Stimulated activated CD4-positive, alpha-beta T cell treated with anti-CD3 and anti-CD28 coated beads, Interleukin-2, amount 100 ng/mL, for 24 hours (primary cell): ENCODE measurements at regions not wholly inside any gene's neighbourhood (a gene's known extent, or its start where the extent isn't known, plus 50 kb on each side); places are given as distances from the start of the nearest gene placed in this dataset.

Source experiments
- DNase-seq, 2 donors: peaks; one replicate each; pipeline ENCODE4 v3.0.0-alpha.2; 2020

GRCh38 chr6:66992660-66993059 lies 1285.6 kb upstream of the EYS start:
- DNase-seq, result no peak

GRCh38 chr6:66986940-66987339 lies 1279.9 kb upstream of the EYS start:
- DNase-seq, result no peak

DNA sequence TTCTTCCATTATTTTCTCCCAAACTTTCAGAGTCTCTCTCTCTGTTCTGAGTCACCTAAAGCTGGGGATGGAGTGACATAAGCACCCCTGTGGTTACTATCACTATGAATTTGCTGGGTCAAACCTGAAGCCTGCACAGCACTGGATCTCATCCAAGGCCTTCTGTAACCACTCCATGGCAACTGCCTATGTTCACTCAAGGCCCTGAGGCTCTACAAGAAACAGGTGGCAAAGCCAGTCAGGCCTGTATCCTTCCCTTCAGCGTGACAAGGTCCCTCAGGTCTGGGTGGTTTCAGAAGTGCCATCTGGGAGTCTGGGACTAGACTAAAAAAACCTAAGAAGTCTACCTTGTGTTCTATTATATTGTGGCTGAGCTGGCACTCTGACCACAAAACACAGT lies 1278.8 kb upstream of the EYS start:
- DNase-seq, result no peak

- no peak for DNase-seq
Measured at GRCh38 chr6:66970373-66970772, 1263.3 kb upstream of the EYS start.

GRCh38 chr6:66965227-66965626 lies 1258.2 kb upstream of the EYS start:
- DNase-seq, result no peak

GRCh38 chr6:66964216-66964615 lies 1257.2 kb upstream of the EYS start:
- DNase-seq, result no peak

- no peak for DNase-seq
Measured at GRCh38 chr6:66962082-66962481, 1255.1 kb upstream of the EYS start.

DNA sequence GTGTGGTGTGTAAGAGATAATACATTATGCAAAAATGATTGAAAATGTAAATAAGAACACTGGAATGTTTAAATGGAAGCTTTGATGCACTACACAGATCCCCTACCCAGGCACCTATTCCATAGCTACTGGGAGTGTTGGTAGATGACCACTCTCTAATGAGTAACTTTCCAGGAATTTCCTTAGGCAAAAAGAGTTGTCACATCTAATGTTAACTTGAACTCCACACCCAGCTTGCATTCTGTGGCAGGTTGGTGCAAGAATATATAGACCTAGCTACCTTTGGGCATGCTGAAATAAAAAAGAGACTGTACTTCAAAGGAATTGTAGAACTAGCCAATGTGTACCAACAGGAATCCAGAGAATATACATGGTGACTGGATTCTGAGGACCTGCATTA lies 1254.2 kb upstream of the EYS start:
- no peak for DNase-seq

GRCh38 chr6:66949191-66949661 lies 1242.2 kb upstream of the EYS start:
- DNase-seq, result no peak

- no peak for DNase-seq
Measured at GRCh38 chr6:66948106-66948505, 1241.1 kb upstream of the EYS start.

DNA sequence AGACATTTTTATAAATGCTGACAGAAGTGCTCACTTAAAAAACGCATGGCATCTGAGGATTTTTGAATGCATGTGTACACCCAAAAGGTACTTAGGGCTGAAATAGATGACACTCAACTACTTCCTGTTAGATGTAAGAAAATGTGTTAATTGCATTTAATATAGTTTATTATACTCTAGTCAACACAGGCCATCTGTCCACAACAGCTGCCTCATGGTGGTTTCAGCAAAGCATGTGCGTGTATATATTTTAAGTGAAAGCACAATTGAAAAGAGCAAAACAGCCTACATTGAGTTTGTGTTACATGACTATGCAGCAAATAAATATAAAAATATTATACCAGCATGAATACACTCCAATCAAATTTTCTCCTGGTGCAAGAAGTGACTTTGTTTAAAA lies 1233.0 kb upstream of the EYS start:
- DNase-seq, result no peak

DNA sequence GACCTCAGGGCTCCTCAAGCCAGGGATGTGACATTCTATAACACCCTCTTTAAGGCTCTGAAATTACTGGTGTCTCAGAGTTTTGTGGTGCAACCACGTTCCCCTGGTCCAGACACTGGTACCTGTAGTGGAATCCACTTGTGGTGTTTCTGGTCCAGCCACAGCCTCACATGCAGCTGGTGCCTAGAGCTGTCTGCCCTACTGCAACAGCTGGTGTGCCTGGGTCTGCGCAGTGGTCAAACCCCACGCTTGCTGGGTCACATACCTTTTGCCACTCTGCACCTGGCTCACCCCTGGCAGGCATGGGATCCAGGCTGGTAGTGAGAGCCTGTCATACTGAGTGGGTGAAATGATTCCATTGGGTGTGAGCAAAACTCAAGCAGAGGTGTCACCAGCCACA lies 1230.2 kb upstream of the EYS start:
- DNase-seq, result no peak

DNA sequence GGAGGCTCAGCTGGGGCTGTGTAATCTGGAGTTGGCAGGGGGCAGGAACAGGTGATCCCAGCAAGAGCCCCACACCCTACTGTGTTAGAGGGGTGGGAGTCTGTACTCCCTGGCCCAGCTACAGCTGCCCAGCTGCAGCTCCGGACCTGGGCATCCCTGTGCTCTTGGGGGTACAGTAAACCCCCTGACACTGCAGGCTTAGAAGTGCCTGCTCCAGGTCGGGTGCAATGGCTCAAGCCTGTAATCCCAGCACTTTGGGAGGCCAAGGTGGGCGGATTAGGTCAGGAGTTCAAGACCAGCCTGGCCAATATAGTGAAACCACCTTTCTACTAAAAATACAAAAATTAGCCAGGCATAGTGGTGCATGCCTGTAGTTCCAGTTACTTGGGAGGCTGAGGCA lies 1228.6 kb upstream of the EYS start:
- no peak for DNase-seq

- DNase-seq, result no peak
Measured at GRCh38 chr6:66931787-66932186, 1224.8 kb upstream of the EYS start.

GRCh38 chr6:66930559-66931290 lies 1223.7 kb upstream of the EYS start:
- no peak for DNase-seq

DNA sequence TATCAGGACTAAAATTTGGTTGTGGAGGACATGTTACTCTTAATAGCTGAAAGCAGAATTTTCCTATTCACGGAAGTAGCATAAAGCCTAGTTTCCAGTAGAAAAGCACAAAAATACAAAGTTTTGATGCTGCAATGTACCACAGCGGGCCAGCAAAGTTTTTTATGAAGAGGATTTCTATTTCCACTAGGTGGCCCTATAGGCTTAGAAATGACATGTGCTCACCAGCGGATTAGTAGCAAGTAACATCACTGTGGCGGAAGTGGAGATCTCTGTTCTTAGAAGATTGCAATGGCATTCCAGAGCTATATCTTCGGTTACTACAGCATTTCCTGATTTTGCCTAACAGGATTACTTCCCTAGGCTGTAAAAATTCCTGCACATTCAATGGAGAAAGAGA lies 1219.0 kb upstream of the EYS start:
- no peak for DNase-seq

DNA sequence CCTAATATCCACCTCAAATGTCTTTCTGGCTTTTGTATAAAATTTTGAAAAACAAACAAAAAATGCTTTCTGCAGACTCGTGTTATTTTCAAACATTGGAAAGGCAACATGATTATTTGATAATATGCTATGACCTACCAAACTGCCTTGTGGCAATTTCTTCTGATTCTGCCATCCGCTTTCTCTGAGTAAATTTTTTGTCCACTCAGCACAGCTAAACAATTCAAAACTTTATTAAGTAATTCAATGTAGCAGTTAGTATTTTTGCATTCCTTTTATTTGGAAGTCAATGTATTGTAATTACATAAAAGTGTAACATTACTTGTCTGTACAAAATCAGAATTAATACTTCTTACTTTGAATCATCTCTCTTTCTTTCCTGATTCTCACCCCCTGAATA lies 1206.6 kb upstream of the EYS start:
- DNase-seq, result no peak

DNA sequence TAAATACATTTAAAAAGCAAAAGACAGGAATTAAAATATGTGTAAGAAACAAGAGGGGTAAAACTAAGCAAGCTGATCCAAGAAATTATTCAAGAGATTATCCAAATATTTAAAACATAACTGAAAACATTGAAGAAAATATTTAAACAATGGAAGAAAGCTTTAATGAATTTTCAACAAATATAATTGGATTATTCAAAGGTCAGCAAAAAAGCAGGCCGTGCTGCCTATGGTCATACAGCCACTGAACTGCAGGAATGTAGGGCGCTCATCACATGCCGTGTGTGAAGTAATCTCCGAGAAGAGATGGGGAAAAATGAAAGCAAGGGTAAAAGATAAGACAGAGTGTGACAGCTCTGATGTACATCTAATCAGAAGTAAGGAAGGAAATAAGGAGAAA lies 1195.4 kb upstream of the EYS start:
- DNase-seq, result no peak

DNA sequence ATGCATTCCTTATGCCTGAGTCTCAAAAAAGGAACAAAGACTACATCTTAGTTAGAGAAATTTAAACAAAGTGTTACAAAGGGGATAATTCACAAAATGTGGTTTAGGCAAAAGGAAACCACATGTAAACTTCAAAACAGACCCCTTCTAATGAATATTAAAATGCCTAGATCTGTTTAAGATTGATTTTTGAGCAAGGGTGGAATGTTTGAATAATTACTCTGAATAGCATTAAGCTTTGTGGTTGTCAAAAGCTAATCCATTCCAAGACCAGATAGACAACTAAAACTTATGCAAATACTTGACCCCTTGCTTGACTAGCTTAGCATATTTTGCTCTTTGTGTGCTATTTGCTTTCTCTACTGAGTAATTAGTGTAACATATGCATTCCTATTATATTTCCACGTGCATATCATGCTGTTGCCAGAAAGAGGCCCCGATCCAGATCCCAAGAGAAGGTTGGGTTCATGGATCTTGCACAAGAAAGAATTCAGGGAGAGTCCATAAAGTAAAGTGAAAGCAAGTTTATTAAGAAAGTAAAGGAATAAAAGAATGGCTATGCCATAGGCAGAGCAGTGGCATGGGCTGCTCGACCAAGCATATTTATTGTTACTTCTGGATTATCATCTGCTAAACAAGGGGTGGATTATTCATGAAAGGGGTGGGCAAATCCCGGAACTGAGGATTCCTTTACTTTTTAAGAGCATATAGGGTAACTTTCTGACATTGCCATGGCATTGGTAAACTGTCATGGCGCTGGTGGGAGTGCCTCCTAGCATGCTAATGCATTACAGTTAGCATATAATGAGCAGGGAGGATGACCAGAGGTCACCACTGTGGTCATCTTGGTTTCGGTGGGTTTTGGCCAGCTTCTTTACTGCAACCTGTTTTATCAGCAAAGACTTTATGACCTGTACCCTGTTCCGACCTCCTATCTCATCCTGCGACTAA lies 1193.4 kb upstream of the EYS start:
- no peak for DNase-seq

DNA sequence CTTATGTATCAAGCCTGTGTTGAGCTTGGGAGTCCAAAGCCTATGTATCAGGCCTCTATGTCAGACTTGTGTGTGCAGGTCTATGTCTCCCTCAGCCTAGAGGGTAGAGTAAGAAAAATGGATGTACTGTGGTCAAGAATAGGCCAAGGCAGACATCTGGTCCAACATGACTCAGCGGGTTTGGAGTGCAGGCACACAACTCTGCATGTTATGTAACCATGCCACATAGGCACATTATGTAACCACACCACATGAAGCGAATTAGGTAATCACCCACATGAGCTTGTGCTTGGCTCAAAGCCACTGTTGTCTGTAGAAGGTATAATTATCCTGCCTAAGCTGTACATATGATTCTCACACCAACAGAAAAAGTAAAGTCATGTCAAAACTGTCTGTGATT lies 1190.5 kb upstream of the EYS start:
- DNase-seq, result no peak

DNA sequence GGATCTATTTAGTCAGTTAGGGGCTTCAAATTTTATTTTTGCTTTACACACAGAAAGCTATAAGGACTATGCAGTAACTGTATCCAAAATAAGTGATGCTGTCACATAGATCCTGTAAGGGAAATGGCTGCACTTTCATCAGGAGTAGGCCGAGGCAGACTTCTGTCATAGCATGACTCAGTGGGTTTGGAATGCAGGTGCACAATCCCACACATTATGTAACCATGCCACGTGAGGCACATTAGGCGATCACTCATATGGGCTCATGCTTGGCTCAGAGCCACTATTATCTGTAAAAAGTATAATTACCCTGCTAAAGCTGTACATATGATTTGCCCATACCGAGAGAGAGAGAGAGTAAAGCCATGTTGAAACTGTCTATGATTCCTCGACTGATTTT lies 1189.4 kb upstream of the EYS start:
- no peak for DNase-seq

GRCh38 chr6:66883453-66883852 lies 1176.4 kb upstream of the EYS start:
- no peak for DNase-seq

- DNase-seq, result no peak
Measured at GRCh38 chr6:66866801-66867200, 1159.8 kb upstream of the EYS start.

DNA sequence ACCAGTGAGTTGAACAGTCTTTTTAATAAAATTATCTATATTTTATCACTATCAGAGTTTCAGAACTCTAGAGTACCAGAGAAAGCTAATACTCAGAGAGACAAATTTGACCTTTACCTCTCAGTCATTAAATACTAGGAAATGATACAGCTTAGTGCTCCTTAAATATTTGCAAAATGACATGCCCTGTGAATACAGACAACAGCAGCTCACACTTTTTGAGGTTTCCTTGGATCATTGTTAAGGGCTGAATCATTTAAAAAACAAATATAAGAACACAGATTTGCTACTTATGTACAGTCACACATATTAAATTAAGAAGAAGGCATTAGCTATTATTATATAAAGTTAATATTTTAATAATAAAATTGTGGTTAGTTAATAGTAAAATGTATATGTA lies 1158.7 kb upstream of the EYS start:
- no peak for DNase-seq
